ENCODE measurements at regions not wholly inside any gene's neighbourhood (a gene's known extent, or its start where the extent isn't known, plus 50 kb on each side); places are given as distances from the start of the nearest gene placed in this dataset.

DNA sequence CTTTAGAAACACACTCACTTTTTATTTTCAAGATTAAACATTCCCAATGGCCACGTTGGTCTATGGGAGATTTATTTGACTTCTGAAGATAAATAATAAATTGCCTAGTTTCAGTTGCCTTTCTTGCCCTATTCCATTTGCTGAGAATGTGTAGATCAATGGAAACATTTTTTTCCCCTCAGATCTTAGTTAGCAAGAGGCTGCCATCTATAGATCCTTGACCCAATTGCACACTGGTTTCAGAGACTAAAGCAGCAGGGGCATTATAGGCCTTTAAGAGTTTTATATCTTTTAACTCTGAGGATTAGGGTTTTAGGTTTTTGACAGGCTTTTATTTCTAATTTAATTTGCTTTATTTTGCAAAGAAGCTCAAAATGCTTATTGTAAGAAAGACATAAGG is 163.2 kb upstream of the GPR26 start:
- H3K4me3 ChIP-seq (ENCODE audit: low read depth, low read length): no peak overlapping the region
- no peak for DNase-seq (ENCODE audit: low read depth)

DNA sequence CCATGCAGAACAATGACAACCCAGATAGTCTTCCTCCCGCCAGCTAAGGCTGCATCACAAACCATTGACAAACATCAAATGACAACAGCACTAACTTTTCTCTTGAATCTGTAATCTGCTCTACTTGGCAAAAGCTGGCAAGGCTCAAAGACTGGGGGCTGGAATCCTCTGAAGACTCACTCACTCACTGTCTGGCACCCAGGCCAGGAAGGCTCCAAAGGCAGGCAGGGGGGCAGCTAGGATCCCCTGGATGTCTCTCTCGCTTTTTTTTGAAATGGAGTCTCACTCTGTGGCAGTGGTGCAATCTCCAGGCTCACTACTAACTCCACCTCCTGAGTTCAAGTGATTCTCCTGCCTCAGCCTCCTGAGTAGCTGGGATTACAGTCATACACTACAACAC is 159.7 kb upstream of the GPR26 start:
- H3K4me3 ChIP-seq (ENCODE audit: low read depth, low read length): no peak overlapping the region
- DNase-seq (ENCODE audit: low read depth): no peak

DNA sequence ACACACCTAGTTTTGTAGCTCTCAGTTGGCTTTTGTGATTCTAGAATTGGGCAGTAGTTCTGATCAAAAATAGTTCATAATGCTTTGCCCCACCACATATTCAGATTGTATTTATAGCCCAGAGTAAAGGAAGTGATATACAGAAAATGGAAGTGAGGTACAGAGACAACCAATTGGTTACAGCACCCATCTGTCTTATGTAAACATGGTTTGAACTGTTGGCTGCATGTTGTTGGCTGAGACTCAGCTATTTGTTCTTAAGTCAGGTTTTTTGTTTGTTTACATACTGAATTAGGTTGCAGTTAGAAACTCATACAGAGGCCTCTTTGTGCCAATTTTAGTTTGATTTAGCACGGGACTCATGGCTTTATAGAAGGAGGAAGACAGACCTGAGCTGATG is 158.9 kb upstream of the GPR26 start:
- DNase-seq (ENCODE audit: low read depth): no peak
- no peak overlapping the region for H3K4me3 ChIP-seq (ENCODE audit: low read depth, low read length)

DNA sequence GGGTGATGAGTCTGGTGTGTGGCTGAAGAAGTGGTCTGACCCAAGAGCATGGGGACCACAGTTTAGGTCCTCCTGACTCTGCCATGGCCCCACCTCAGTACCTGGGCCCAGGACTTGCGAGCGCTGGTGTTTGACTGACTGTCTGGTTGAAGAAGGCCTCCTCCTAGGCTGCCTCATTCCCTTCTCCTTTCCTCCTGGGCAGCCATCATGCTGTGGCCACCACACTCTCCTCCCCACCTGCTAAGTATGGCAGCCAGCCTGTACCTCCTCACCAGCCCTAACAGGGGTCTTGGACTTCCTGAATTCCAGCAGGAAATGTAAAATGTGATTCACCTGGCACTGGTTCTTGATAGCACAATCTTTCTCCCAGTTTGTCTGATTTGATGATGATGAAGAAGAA is 156.8 kb upstream of the GPR26 start:
- H3K4me3 ChIP-seq (ENCODE audit: low read depth, low read length): no peak overlapping the region
- DNase-seq (ENCODE audit: low read depth): no peak

DNA sequence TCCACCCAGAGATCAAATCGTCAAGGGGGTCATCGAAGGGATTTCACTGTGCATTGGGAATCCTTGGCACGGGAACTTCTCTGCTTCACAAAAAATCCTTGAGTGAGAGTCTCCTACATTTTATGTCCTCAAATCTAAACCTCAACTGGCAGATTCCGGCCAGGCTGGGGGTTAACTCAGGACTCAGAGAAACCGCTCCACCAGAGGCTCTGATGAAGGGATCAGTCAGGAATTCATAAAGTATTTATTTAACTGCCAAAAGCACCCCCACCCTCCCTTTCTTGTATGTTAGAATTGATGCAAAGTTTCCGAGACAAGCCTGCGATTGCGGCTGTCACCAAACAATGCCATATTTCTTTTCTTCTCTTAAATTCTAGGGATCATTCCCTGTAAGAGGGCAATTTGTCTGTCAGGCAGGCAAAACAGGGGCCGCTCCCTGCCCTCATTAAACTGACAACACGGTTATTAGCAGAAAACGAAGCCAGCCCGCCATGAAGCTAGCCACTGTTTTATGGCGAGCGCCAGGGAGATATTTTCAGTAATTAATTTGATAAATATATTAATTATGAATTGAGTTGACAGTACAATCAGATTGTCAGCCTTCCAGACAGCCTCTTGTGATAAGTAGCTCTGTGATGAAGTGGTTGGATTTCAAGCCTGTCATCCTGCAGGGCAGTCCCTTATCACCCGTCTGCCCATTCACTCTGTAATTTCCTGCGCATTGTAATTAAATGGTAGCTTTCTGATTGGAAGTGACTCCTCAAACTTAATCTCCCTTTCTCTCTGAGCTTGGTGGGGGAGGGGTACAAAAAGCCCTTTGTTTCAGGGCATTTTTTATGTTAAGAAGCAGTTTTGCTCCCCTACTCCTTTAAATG is 153.0 kb upstream of the GPR26 start:
- DNase-seq (ENCODE audit: low read depth): no peak
- no peak overlapping the region for H3K4me3 ChIP-seq (ENCODE audit: low read depth, low read length)

DNA sequence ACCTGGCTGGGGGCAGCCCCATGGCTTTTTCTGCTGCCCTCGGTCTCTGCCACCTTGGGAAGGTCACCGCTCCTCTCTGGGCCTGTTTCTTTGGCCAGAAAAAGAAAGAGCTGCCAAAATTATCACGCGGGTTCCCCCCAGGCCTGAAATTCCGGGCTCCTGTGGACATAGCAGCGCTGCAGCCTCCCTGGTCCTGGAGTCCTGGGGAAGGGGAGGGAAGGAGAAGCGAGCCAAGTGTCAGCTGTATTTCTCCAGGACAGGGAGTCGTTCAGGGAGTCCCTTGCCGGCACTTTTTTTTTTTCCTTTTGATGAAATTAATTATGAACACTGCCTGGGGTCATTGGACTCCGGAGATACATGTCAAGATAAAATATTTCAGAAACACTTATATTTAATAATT is 152.3 kb upstream of the GPR26 start:
- no peak overlapping the region for H3K4me3 ChIP-seq (ENCODE audit: low read depth, low read length)
- no peak for DNase-seq (ENCODE audit: low read depth)

DNA sequence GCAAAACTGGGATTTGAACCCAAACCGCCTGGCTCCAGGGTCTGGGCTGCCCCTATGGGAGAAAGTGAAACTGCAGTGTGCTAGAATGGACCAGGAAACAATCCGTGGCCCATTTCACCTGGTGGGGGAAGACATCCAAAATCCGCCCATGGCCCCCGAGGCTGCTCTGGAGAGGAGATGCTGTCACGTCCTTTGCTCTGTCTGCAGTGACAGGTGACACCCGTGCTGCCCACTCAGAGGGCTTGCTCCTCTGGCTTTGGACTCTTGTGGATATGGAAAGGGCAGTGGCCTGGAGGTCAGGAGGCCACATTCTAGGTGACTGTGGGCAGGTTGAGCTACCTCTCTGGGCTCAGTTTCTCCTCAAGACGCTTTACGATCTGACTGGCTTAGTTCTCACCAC is 151.2 kb upstream of the GPR26 start:
- no peak overlapping the region for H3K4me3 ChIP-seq (ENCODE audit: low read depth, low read length)
- no peak for DNase-seq (ENCODE audit: low read depth)

DNA sequence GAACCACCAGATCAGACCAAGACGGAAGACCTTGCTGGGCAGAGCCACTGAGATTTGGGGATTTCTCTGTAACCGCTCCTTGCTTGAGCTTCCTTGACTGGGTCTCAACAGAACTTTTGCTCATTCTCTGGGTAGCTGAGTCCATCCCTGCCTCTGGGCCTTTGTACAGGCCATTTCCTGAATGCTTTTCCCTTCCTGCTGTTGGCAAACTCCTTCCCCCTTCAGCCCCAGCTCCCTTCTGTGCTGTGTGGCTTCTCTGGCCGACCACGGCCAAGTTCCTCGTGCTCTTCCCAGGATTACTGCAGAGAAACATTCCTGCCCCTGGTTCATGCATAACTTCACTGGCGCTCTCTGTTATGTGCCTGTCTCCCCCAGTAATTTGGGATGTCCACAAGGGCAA is 150.5 kb upstream of the GPR26 start:
- no peak overlapping the region for H3K4me3 ChIP-seq (ENCODE audit: low read depth, low read length)
- no peak for DNase-seq (ENCODE audit: low read depth)

DNA sequence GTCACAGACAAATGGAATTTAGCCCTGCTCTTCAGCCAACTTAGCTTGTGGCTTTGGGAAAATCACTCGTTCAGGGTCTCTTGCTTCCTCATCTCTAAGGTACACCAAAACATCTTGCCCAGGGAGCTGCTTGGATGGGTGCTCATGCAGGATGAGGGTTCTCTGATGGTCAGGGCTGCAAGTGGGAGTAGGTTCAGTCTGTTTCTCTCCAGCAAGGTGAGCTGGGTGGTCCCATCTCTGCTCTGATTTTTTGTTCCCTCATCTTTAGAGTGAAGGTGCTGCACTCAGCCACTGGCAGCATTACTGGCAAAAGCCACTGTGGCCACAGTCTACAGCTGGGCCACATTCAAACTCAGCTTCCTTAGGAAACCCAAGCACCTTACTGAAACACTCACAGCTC is 149.9 kb upstream of the GPR26 start:
- no peak overlapping the region for H3K4me3 ChIP-seq (ENCODE audit: low read depth, low read length)
- DNase-seq (ENCODE audit: low read depth): no peak

DNA sequence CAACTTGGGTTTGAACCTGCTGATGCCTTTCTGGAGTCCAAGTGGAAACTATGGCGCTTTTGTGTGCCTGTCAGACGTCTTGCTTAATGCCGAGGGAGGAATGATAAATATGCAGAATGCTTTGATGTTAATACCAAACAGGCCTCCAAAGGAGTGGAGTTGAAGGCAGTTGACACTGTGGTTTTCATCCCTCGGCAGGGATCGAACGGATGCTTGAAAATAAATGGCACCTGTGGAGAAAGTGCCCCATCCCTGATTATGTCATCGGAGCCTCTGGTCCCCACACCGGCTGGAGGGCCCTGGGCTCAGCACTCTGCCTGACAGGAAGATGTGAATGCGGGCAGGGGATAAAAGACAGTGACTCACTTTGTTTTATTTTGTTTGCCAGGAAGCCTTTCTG is 148.7 kb upstream of the GPR26 start:
- no peak overlapping the region for H3K4me3 ChIP-seq (ENCODE audit: low read depth, low read length)
- no peak for DNase-seq (ENCODE audit: low read depth)

DNA sequence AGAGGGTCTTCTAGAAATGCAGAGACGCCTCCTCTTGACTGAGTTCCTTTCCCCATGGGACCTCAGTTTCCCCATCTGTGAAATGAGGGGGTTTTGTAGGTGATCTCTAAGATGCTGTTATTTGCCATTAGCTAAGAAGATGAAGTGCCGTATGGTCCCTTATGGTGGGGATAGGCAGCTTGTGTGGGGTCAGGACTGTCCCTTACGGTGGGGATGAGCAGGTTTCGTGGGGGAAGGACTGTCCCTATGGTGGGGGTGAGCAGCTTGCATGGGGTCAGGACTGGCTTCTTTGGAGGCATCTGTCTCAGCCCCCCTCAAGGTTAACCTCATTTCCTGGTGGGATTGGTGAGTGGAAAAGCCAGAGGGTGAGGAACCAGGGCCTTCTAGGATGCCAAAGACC is 148.3 kb upstream of the GPR26 start:
- no peak for DNase-seq (ENCODE audit: low read depth)
- H3K4me3 ChIP-seq (ENCODE audit: low read depth, low read length): no peak overlapping the region

DNA sequence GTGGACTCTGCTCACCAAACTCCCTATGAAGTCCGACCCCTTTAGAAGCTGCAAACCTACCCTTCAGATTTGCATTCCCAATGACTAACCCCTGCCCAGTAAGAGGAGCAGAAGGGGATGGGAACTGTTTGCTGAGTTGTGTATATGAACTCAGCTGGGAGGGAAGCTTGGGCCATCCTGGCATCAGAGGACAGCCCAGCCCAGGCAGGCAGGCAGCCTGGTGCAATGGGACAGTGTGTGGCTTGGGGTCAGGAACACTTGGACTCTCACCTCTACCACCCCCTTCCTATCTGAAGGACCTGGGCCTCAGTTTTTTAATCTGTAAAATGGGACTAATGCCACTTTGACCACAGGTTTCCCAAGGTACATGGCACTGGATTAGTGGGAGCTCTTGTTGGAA is 147.4 kb upstream of the GPR26 start:
- H3K4me3 ChIP-seq (ENCODE audit: low read depth, low read length): no peak overlapping the region
- no peak for DNase-seq (ENCODE audit: low read depth)

DNA sequence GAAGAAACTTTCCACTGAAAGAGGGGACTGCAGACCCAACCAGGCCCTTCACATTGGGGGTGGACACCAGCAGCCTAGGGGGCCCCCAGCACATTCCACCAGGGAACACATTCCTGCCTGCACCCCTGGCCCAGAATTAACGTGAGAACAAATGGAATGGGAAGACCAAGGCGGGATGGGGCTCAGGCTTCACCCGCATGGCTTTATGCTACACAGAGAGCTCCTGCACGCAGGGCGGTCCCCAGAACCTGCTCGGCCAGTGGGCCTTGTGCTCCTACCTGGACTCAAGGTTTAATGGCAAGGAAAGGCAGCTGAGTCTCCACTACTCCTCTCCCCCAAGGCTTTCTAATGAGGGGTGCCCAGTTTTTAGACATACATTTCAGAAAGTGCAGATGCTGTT is 146.3 kb upstream of the GPR26 start:
- H3K4me3 ChIP-seq (ENCODE audit: low read depth, low read length): no peak overlapping the region
- DNase-seq (ENCODE audit: low read depth): no peak

DNA sequence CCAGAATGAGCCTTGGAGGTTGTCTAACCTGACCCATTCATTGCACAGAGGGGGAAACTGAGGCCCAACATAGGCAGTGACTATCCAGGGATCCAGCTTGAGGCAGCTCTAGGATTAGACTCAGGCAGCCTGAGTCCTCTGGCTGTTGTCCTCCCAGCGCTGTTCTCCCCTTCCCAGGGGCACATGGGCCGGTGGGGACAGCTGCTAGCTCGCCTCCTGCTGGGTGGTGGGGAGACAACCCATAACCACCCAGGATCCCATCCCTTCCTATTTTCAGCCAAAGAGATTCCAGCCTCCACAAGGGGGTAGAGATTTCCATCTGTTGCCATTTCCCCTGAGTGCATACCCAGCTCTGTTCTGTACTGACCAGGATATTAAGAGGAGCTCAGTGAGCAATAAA is 145.1 kb upstream of the GPR26 start:
- H3K4me3 ChIP-seq (ENCODE audit: low read depth, low read length): no peak overlapping the region
- DNase-seq (ENCODE audit: low read depth): no peak

DNA sequence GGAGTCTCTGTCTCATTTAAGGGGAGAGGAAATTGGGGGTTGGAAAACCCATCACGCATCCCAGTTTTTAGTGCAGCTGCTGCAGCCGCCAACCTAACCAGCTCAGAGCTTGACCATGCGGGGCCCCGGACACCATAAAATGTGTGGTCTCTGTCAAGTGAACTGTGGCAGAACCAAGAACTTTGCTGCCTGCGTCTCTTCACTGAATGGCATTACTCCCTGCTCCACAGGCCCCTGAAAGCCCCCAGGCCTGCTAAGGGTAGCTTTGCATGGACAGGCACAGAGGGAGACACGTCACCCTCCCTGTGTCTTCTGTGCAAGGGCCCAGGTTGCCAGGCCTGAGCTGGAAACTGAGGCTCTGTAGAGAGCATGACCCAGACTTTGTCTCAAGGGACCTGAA is 144.6 kb upstream of the GPR26 start:
- no peak for DNase-seq (ENCODE audit: low read depth)

DNA sequence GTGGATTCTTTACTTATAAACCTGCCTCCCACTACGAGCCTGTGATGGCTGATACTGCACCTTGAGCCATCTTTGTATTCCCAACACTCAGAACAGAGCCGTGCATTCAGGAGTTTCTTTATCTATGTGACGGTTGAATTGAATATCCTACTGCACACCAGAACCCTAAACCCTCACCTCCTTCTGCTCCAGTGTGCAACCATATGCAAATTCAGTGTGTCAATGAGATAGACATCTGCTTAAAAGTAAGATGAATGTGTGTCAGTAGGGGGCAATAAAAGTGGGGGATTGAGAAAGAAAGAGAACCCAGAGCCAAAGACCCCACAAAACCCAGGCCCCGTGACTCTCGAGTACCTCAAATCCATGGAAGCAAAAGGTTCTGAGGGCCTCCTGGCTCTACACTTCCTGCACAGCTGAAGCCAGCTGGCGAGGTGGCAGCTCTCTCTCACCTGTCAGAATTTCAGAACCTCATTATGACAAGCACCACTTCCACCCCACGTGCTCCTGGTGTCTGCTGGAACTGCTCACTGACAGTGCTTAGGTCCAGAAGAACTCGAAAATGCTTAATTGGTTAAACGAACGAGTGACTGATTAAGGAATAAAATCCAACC is 143.3 kb upstream of the GPR26 start:
- no peak overlapping the region for H3K4me3 ChIP-seq (ENCODE audit: low read depth, low read length)
- no peak for DNase-seq (ENCODE audit: low read depth)

More for the DNA sequence above, 144.6 kb upstream of the GPR26 start:
- H3K4me3 ChIP-seq (ENCODE audit: low read depth, low read length): no peak overlapping the region

DNA sequence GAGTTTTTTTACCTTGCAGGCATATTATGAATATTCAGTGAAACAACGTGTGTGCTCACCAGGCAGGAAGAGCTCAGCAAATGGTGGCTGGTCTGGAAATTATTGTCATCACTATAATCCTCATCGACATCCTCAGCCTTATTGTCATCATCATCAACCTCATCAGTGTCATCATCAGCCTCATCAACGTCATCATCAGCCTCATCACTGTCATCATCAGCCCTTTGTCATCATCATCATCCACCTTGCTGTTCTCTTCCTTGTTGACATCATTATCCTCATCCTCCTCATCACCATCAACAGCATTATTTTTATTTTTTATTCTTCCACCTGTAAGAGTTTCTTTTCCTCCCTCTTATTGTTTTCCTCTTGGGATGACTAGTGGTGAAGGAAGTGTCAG is 142.3 kb upstream of the GPR26 start:
- H3K4me3 ChIP-seq (ENCODE audit: low read depth, low read length): no peak overlapping the region
- no peak for DNase-seq (ENCODE audit: low read depth)

DNA sequence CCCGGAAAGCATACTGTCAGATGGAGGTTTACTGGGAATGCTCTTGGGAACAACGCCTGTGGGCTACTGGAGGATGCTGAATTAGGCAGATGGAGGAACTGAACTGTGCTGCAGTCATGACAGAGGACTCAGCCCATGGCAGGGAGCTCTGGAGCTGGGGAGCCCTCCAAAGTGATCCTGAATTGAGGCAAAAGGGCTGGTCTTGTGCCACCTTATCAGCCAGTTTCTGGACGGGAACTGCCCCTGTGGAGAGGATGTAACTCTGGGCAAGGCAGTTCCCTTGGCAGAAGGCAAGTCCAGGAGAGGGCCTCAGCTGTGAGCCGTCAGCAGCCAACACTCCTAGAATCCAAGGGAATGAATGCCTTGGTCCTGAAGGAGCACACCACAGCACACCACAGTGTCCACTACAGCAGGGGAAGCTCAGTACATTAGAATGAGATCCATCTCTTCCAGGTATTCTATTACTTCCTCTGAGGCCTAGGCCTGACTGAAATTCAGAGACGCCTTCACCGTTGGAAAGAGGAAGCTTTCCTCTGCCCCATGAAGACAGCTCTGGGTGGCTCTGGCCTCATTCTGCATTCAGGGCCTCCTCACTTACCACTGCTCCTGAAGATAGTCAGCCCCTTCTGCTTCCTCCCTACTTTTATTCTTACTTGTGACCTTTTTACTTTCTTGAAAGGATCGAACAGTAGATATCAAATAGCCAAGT is 139.6 kb upstream of the GPR26 start:
- DNase-seq (ENCODE audit: low read depth): no peak
- no peak overlapping the region for H3K4me3 ChIP-seq (ENCODE audit: low read depth, low read length)

DNA sequence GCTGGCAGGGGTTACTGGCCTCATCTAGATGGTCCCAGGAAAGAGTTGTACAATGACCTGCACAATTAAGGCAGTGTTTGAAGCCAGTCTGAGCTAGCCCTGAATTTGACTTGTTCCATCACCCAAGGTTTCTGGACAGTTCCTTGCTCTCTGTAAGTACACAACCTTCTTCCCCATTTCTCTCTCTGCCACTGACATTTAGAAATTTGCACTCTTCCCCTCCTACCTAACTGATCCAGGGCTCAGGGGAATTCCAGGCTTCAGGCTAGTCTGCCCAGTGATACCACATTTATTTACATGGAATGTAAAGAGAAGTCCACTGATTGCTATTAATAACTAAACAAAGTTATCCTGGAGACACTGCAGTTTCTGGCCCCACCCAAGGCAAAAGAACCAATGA is 139.0 kb upstream of the GPR26 start:
- DNase-seq (ENCODE audit: low read depth): no peak

DNA sequence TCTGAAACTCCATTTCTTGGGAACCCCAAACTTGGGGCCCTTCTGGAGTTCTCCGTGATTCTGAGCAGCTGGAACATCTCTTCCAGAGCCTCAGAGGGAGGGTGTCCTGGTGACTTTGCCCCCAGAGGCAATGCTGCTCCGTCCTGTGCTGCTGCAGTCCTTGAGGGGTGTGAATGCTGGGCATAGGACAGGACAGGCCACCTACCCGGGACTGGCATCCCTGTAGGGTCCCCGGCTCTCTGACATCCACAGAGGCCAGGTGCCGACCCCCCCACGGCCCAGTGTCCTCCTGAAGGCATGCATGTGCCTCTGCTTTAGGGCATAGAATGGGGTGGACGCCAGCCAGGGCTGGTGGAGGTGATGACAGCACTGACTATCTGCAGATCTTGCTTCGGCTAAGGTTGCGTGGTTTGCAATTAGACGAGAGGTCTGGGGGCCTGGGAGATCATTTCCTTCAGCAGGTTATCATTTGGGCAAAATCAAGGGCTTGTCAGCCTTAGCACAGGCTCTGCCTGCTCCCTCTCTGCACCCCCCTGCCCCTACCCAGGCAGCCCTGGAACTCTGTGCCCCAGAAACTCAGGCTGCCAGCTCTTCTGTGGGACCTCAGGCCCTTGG is 136.9 kb upstream of the GPR26 start:
- H3K4me3 ChIP-seq (ENCODE audit: low read depth, low read length): no peak overlapping the region
- no peak for DNase-seq (ENCODE audit: low read depth)

More for the DNA sequence above, 139.0 kb upstream of the GPR26 start:
- no peak overlapping the region for H3K4me3 ChIP-seq (ENCODE audit: low read depth, low read length)

Data from skeletal muscle cell (primary cell).